HCT116 (cell line): ENCODE measurements at regions not wholly inside any gene's neighbourhood (a gene's known extent, or its start where the extent isn't known, plus 50 kb on each side); places are given as distances from the start of the nearest gene placed in this dataset.
A peak's percentile ranks its signal among the peaks of the same experiment; 100 is the strongest.

Experiments
- ATAC-seq: fragments of 200-7000 bp; cut with Tn5 transposase; 2 replicates; pipeline ENCODE4 v1.9.1; 2020; ENCODE audit warnings: mild to moderate bottlenecking, moderate library complexity
- BruUV-seq: library from RNA; stranded (reverse); fragments of 400-500 nt; replicated peaks from 2 replicates; lab custom pipeline; 2021; lab: Mats Ljungman, UMichigan
- CTCF ChIA-PET: fragments of 300-600 bp; sonication (Branson Sonifier 250); formaldehyde crosslinking; loops from one replicate; lab custom pipeline; 2021; ENCODE audit warnings: antibody characterized with exemption; lab: Charles Lee
- POLR2A ChIA-PET: fragments of 300-600, 350-600 bp; sonication (Branson Sonifier 250); formaldehyde crosslinking; loops from one replicate; lab custom pipeline; 2021; ENCODE audit warnings: antibody characterized with exemption; lab: Charles Lee
- RAD21 ChIA-PET, 2 experiments: fragments of 300-600 bp; sonication (Branson Sonifier 250); formaldehyde crosslinking; loops; one replicate each; lab custom pipeline; 2023; ENCODE audit warnings: low total read pairs in 2 of 2; ENCODE audit not compliant: uncharacterized antibody in 2 of 2, unreplicated experiment in 2 of 2, low non-redundant PET in 1 of 2; lab: Charles Lee
- DNase-seq: peaks from one replicate; pipeline ENCODE4 v3.0.0-alpha.2; 2010; ENCODE audit warnings: low read depth, low spot score
- H2AFZ ChIP-seq: fragments of 200-600 bp; shearing (Covaris generic), sonication (generic); 2 replicates; pipeline ENCODE4 v1.6.1; 2017; ENCODE audit warnings: low read depth, mixed run types, mixed read lengths, antibody characterized with exemption, low read length; ENCODE audit not compliant: poor library complexity, severe bottlenecking
- H3K27ac ChIP-seq: 2 replicates; pipeline ENCODE4 v1.5.1; 2012; ENCODE audit warnings: low read depth, low read length
- H3K27me3 ChIP-seq: fragments of 200-600 bp; sonication (generic); 2 replicates; pipeline ENCODE4 v1.6.1; 2016; ENCODE audit warnings: mixed run types, low read length, mixed read lengths; ENCODE audit not compliant: insufficient read depth
- H3K36me3 ChIP-seq, 2 experiments: fragments of 200-500 bp in 1 of 2; fragments of 200-600 bp in 1 of 2; sonication (Bioruptor generic) in 1 of 2; sonication (generic) in 1 of 2; 2 replicates each; pipeline versions ENCODE4 v1.5.1 to v1.6.1; 2014 to 2016; ENCODE audit warnings: low read length in 2 of 2, inconsistent platforms in 1 of 2, mixed read lengths in 1 of 2, mixed run types in 1 of 2; ENCODE audit not compliant: insufficient read depth in 2 of 2, control insufficient read depth in 1 of 2
- H3K4me1 ChIP-seq, 2 experiments: fragments of 200-600 bp in 1 of 2; sonication (generic) in 1 of 2; 2 replicates each; pipeline versions ENCODE4 v1.5.1 to v1.6.1; 2012 to 2017; ENCODE audit warnings: low read length in 2 of 2, inconsistent platforms in 1 of 2, mild to moderate bottlenecking in 1 of 2, mixed read lengths in 1 of 2, mixed run types in 1 of 2, moderate library complexity in 1 of 2; ENCODE audit not compliant: insufficient read depth in 2 of 2, control insufficient read depth in 1 of 2
- H3K4me2 ChIP-seq: fragments of 200-600 bp; sonication (generic); 2 replicates; pipeline ENCODE4 v1.6.1; 2017; ENCODE audit warnings: mixed run types, low read length, mixed read lengths
- H3K4me3 ChIP-seq, 2 experiments: fragments of 200-600 bp in 1 of 2; sonication (generic) in 1 of 2; replicated peaks in 1 of 2; 2 replicates each; pipeline ENCODE4 v1.5.1; 2011 to 2016; ENCODE audit warnings: low read length in 2 of 2, control low read depth in 1 of 2, low read depth in 1 of 2, mild to moderate bottlenecking in 1 of 2, mixed read lengths in 1 of 2, mixed run types in 1 of 2
- H3K79me2 ChIP-seq: fragments of 200-600 bp; sonication (generic); 2 replicates; pipeline ENCODE4 v1.6.1; 2017; ENCODE audit warnings: mild to moderate bottlenecking, mixed run types, low read length, moderate library complexity, mixed read lengths; ENCODE audit not compliant: insufficient read depth
- H3K9ac ChIP-seq: fragments of 200-600 bp; sonication (generic); 2 replicates; pipeline ENCODE4 v1.6.1; 2016; ENCODE audit warnings: low read length, mixed read lengths
- H3K9me2 ChIP-seq: fragments of 200-600 bp; sonication (generic), shearing (Covaris generic); 2 replicates; pipeline ENCODE4 v1.6.1; 2017; ENCODE audit warnings: mixed run types, mild to moderate bottlenecking, moderate library complexity; ENCODE audit not compliant: insufficient read depth
- H3K9me3 ChIP-seq, 2 experiments: fragments of 200-500 bp in 1 of 2; fragments of 200-600 bp in 1 of 2; sonication (Bioruptor generic) in 1 of 2; sonication (generic) in 1 of 2; 2 replicates each; pipeline ENCODE4 v1.6.1; 2014 to 2017; ENCODE audit warnings: low read length in 2 of 2, mixed read lengths in 2 of 2, inconsistent platforms in 1 of 2, low read depth in 1 of 2, mild to moderate bottlenecking in 1 of 2, mixed run types in 1 of 2, moderate library complexity in 1 of 2; ENCODE audit not compliant: control insufficient read depth in 1 of 2, insufficient read depth in 1 of 2
- H4K20me1 ChIP-seq: fragments of 200-600 bp; sonication (generic), shearing (Covaris generic); 2 replicates; pipeline ENCODE4 v1.6.1; 2017; ENCODE audit warnings: mixed run types, mild to moderate bottlenecking, moderate library complexity; ENCODE audit not compliant: insufficient read depth
- ATF3 ChIP-seq: IDR thresholded peaks from 2 replicates; pipeline ENCODE4 v1.6.1; 2012
- CBX3 ChIP-seq: IDR thresholded peaks from 2 replicates; pipeline ENCODE4 v1.6.1; 2012; ENCODE audit warnings: low read depth
- EGR1 ChIP-seq: IDR thresholded peaks from 2 replicates; pipeline ENCODE4 v1.6.1; 2012; ENCODE audit warnings: low read depth
- ELF1 ChIP-seq: IDR thresholded peaks from 2 replicates; pipeline ENCODE4 v1.6.1; 2012; ENCODE audit warnings: low read depth, borderline replicate concordance
- MAX ChIP-seq: IDR thresholded peaks from 2 replicates; pipeline ENCODE4 v1.6.1; 2012
- POLR2A ChIP-seq: IDR thresholded peaks from 2 replicates; pipeline ENCODE4 v1.7.0; 2011; ENCODE audit warnings: borderline replicate concordance; ENCODE audit not compliant: insufficient read depth, insufficient read length; ENCODE audit errors: extremely low read depth
- POLR2AphosphoS5 ChIP-seq: IDR thresholded peaks from 2 replicates; pipeline ENCODE4 v1.6.1; 2011; ENCODE audit warnings: mild to moderate bottlenecking, low read depth, low read length, moderate library complexity
- REST ChIP-seq: IDR thresholded peaks from 2 replicates; pipeline ENCODE4 v1.6.1; 2012; ENCODE audit warnings: low read depth
- SIN3A ChIP-seq: IDR thresholded peaks from 2 replicates; pipeline ENCODE4 v1.6.1; 2012; ENCODE audit warnings: low read depth
- SRF ChIP-seq: IDR thresholded peaks from 2 replicates; pipeline ENCODE4 v1.6.1; 2012; ENCODE audit warnings: low read depth
- TCF7L2 ChIP-seq: IDR thresholded peaks from 2 replicates; pipeline ENCODE4 v1.7.0; 2011; ENCODE audit warnings: borderline replicate concordance, inconsistent platforms; ENCODE audit not compliant: insufficient read depth, insufficient read length; ENCODE audit errors: extremely low read depth
- YY1 ChIP-seq: IDR thresholded peaks from 2 replicates; pipeline ENCODE4 v1.6.1; 2011; ENCODE audit warnings: low read length, low read depth, moderate library complexity, mild to moderate bottlenecking; ENCODE audit not compliant: insufficient replicate concordance; ENCODE audit errors: extremely low read depth
- ZFX ChIP-seq: fragments of 450-650 bp; IDR thresholded peaks from 2 replicates; pipeline ENCODE4 v1.6.1; 2017
- ZNF274 ChIP-seq: fragments of 200-500 bp; sonication (Bioruptor generic); IDR thresholded peaks from 2 replicates; pipeline ENCODE4 v1.6.1; 2014; ENCODE audit warnings: mild to moderate bottlenecking, low read depth, low read length, inconsistent platforms
- intact Hi-C: fragments of 100-400 bp; cut with micrococcal nuclease; formaldehyde crosslinking; loops from 2 replicates; pipeline ENCODE4 v1.10.0; 2022

GRCh38 chr6:133768656-133769295 lies 120.1 kb upstream of the TCF21 start:
- TF ChIP-seq SRF: no peak
- Histone ChIP-seq H3K9me3 (no peaks in the 10 kb centered on the region), H2AFZ (no peak overlapping the region), H3K79me2 (no peaks in the 10 kb centered on the region), H3K9me2 (no peaks in the 10 kb centered on the region), H3K4me2 (peak overlapping the region; percentile 6), H4K20me1 (no peaks in the 10 kb centered on the region), H3K9ac (no peak overlapping the region), H3K4me1 (peaks cover 0 to 28% of the 10 kb centered on the region in 2 experiments; a peak in 2 of 4 replicates), H3K4me3 (no peak overlapping the region), H3K36me3 (no peaks in the 10 kb centered on the region), H3K27ac (peak overlapping the region; percentile 57; the same call in 1 of the 2 replicates), H3K27me3 (no peaks in the 10 kb centered on the region)
- ChIA-PET CTCF (no interaction called here), POLR2A (no interaction called here), RAD21 (no interaction called here)
- ATAC-seq (peak; percentile 69), DNase-seq (no peak)
- TSS peak; percentile 28 for BruUV-seq
- intact Hi-C loops: no loop called here

- no TSS peak for BruUV-seq
- ChIA-PET RAD21 (no interaction called here), POLR2A (no interaction called here), CTCF (no interaction called here)
- DNase-seq (no peak), ATAC-seq (peak; percentile 53; the same call in 1 of the 2 replicates)
- no peaks in the 10 kb centered on the region for H3K27me3 ChIP-seq
- no peaks in the 10 kb centered on the region for H4K20me1 ChIP-seq
- peaks cover 0 to 26% of the 10 kb centered on the region in 2 experiments; a peak in 2 of 4 replicates for H3K4me1 ChIP-seq
- H3K36me3 ChIP-seq: no peaks in the 10 kb centered on the region
- H3K9me3 ChIP-seq: no peaks in the 10 kb centered on the region
- peak overlapping the region; percentile 70 for H2AFZ ChIP-seq
- no peaks in the 10 kb centered on the region for H3K79me2 ChIP-seq
- H3K4me2 ChIP-seq: peak overlapping the region; percentile 20
- H3K9ac ChIP-seq: peak overlapping the region; percentile 5; the same call in 1 of the 2 replicates
- H3K27ac ChIP-seq: peak overlapping the region; percentile 57; the same call in 1 of the 2 replicates
- H3K9me2 ChIP-seq: peaks cover 2% of the 10 kb centered on the region; the same call in 1 of the 2 replicates
- no peak overlapping the region for H3K4me3 ChIP-seq
- intact Hi-C loops: no loop called here
- TF ChIP-seq EGR1: no peak
- TF ChIP-seq ATF3: no peak
- no peak for TF ChIP-seq SIN3A
- no peak for TF ChIP-seq ELF1
- no peak for TF ChIP-seq ZFX
- TF ChIP-seq TCF7L2: no peak
- no peak for TF ChIP-seq POLR2A
- TF ChIP-seq REST: no peak
- TF ChIP-seq CBX3: no peak
- no peak for TF ChIP-seq YY1
- no peak for TF ChIP-seq POLR2AphosphoS5
- no peak for TF ChIP-seq MAX
- no peak for TF ChIP-seq ZNF274
Observed at GRCh38 chr6:133769463-133769862, 119.5 kb upstream of the TCF21 start.
